PC-9 (cell line): ENCODE measurements at regions not wholly inside any gene's neighbourhood (a gene's known extent, or its start where the extent isn't known, plus 50 kb on each side); places are given as distances from the start of the nearest gene placed in this dataset.

ENCODE experiments used
- CTCF ChIP-seq: fragments of 200-600 bp; sonication (generic); conservative IDR thresholded peaks from 2 replicates; pipeline ENCODE4 v1.6.1; 2017; ENCODE audit warnings: mixed run types, antibody characterized with exemption, mild to moderate bottlenecking, moderate library complexity
- EZH2 ChIP-seq: fragments of 200-600 bp; sonication (generic); IDR thresholded peaks from 2 replicates; pipeline ENCODE4 v1.8.0; 2017; ENCODE audit warnings: antibody characterized with exemption, low read depth

- TF ChIP-seq CTCF (no peak), EZH2 (no peak)
Measured at GRCh38 chr4:182015893-182016292, 227.3 kb upstream of the TENM3 start.
